GM12891 (cell line): ENCODE measurements at regions not wholly inside any gene's neighbourhood (a gene's known extent, or its start where the extent isn't known, plus 50 kb on each side); places are given as distances from the start of the nearest gene placed in this dataset.
"Not testable (repeated sequence)": the region's sequence is repeated elsewhere in the genome, so short reads cannot be mapped to it uniquely, and the experiment has no call there.

Source experiments
- PAX5 ChIP-seq: IDR thresholded peaks from 2 replicates; pipeline ENCODE4 v1.6.1; 2011; ENCODE audit warnings: low read length, moderate library complexity, mild to moderate bottlenecking; ENCODE audit not compliant: insufficient read depth, severe bottlenecking
- POLR2A ChIP-seq: IDR thresholded peaks from 2 replicates; pipeline ENCODE4 v1.6.1; 2011; ENCODE audit warnings: low read depth, low read length, control low read depth
- POLR2AphosphoS5 ChIP-seq: IDR thresholded peaks from 2 replicates; pipeline ENCODE4 v1.6.1; 2011; ENCODE audit warnings: low read depth, low read length, control low read depth
- POU2F2 ChIP-seq: IDR thresholded peaks from 2 replicates; pipeline ENCODE4 v1.6.1; 2011; ENCODE audit warnings: low read depth, mild to moderate bottlenecking, control low read depth, low read length, moderate library complexity
- SPI1 ChIP-seq: IDR thresholded peaks from 2 replicates; pipeline ENCODE4 v1.6.1; 2011; ENCODE audit warnings: low read depth, low read length, control low read depth
- TAF1 ChIP-seq: IDR thresholded peaks from 2 replicates; pipeline ENCODE4 v1.6.1; 2011; ENCODE audit warnings: low read depth, low read length, control low read depth

GRCh38 chr4:104662269-104662668 is 167.6 kb upstream of the CXXC4 start:
- not testable (repeated sequence) for TF ChIP-seq POLR2A, POLR2AphosphoS5, PAX5, TAF1, POU2F2
- TF ChIP-seq SPI1 = peak; percentile 33
